Activated naive CD4-positive, alpha-beta T cell treated with anti-CD3 and anti-CD28 coated beads, Interleukin-2, amount 50 U/mL, for 24 hours (primary cell): ENCODE measurements at regions not wholly inside any gene's neighbourhood (a gene's known extent, or its start where the extent isn't known, plus 50 kb on each side); places are given as distances from the start of the nearest gene placed in this dataset.

Experiments used
- H3K27ac Mint-ChIP-seq: one replicate; pipeline ENCODE4 v1.8.0; 2021; ENCODE audit warnings: mild to moderate bottlenecking, mixed read lengths
- H3K27me3 Mint-ChIP-seq: one replicate; pipeline ENCODE4 v1.8.0; 2021; ENCODE audit warnings: mixed read lengths
- H3K36me3 Mint-ChIP-seq: one replicate; pipeline ENCODE4 v1.8.0; 2021; ENCODE audit warnings: mixed read lengths
- H3K4me1 Mint-ChIP-seq: one replicate; pipeline ENCODE4 v1.8.0; 2021; ENCODE audit warnings: mixed read lengths
- H3K4me3 Mint-ChIP-seq: one replicate; pipeline ENCODE4 v1.8.0; 2021; ENCODE audit warnings: mild to moderate bottlenecking, mixed read lengths
- H3K9me3 Mint-ChIP-seq: one replicate; pipeline ENCODE4 v1.8.0; 2021; ENCODE audit warnings: mixed read lengths

- H3K36me3 Mint-ChIP-seq, result no peaks in the 10 kb centered on the region
- peaks cover 6% of the 10 kb centered on the region for H3K4me1 Mint-ChIP-seq
- H3K9me3 Mint-ChIP-seq, result no peaks in the 10 kb centered on the region
- no peak overlapping the region for H3K27ac Mint-ChIP-seq
- H3K27me3 Mint-ChIP-seq, result peaks cover 15% of the 10 kb centered on the region
- no peak overlapping the region for H3K4me3 Mint-ChIP-seq
These were observed 158.2 kb upstream of the PRKCQ start for GRCh38 chr10:6738112-6738768.

GRCh38 chr10:6737758-6738111 lies 157.7 kb upstream of the PRKCQ start:
- no peaks in the 10 kb centered on the region for H3K36me3 Mint-ChIP-seq
- H3K4me3 Mint-ChIP-seq, result no peak overlapping the region
- peaks cover 6% of the 10 kb centered on the region for H3K4me1 Mint-ChIP-seq
- H3K9me3 Mint-ChIP-seq, result no peaks in the 10 kb centered on the region
- H3K27ac Mint-ChIP-seq, result no peak overlapping the region
- peaks cover 17% of the 10 kb centered on the region for H3K27me3 Mint-ChIP-seq

- H3K4me1 Mint-ChIP-seq, result peaks cover 6% of the 10 kb centered on the region
- H3K36me3 Mint-ChIP-seq, result no peaks in the 10 kb centered on the region
- no peak overlapping the region for H3K4me3 Mint-ChIP-seq
- H3K27ac Mint-ChIP-seq, result no peak overlapping the region
- peaks cover 17% of the 10 kb centered on the region for H3K27me3 Mint-ChIP-seq
- no peaks in the 10 kb centered on the region for H3K9me3 Mint-ChIP-seq
These were observed 157.1 kb upstream of the PRKCQ start for GRCh38 chr10:6737080-6737641.

- Mint-ChIP-seq H3K27me3 (peaks cover 27% of the 10 kb centered on the region), H3K9me3 (no peaks in the 10 kb centered on the region), H3K4me3 (no peak overlapping the region), H3K4me1 (peaks cover 6% of the 10 kb centered on the region), H3K27ac (no peak overlapping the region), H3K36me3 (no peaks in the 10 kb centered on the region)
These were observed 154.2 kb upstream of the PRKCQ start for GRCh38 chr10:6734286-6734685.

- H3K27ac Mint-ChIP-seq, result no peak overlapping the region
- no peaks in the 10 kb centered on the region for H3K36me3 Mint-ChIP-seq
- no peak overlapping the region for H3K4me3 Mint-ChIP-seq
- no peaks in the 10 kb centered on the region for H3K4me1 Mint-ChIP-seq
- H3K27me3 Mint-ChIP-seq, result peaks cover 31% of the 10 kb centered on the region
- no peaks in the 10 kb centered on the region for H3K9me3 Mint-ChIP-seq
These were observed 149.8 kb upstream of the PRKCQ start for GRCh38 chr10:6729861-6730344.

- Mint-ChIP-seq H3K4me1 (no peaks in the 10 kb centered on the region), H3K27me3 (peaks cover 30% of the 10 kb centered on the region), H3K36me3 (no peaks in the 10 kb centered on the region), H3K9me3 (no peaks in the 10 kb centered on the region), H3K4me3 (no peak overlapping the region), H3K27ac (no peak overlapping the region)
These were observed 149.1 kb upstream of the PRKCQ start for GRCh38 chr10:6729071-6729774.

GRCh38 chr10:6726924-6727323 lies 146.8 kb upstream of the PRKCQ start:
- H3K4me1 Mint-ChIP-seq, result no peaks in the 10 kb centered on the region
- H3K27me3 Mint-ChIP-seq, result peaks cover 35% of the 10 kb centered on the region
- H3K36me3 Mint-ChIP-seq, result no peaks in the 10 kb centered on the region
- H3K4me3 Mint-ChIP-seq, result no peak overlapping the region
- no peak overlapping the region for H3K27ac Mint-ChIP-seq
- H3K9me3 Mint-ChIP-seq, result no peaks in the 10 kb centered on the region

GRCh38 chr10:6722616-6723004 lies 142.5 kb upstream of the PRKCQ start:
- no peaks in the 10 kb centered on the region for H3K36me3 Mint-ChIP-seq
- H3K27me3 Mint-ChIP-seq, result peaks cover 26% of the 10 kb centered on the region
- no peak overlapping the region for H3K4me3 Mint-ChIP-seq
- H3K4me1 Mint-ChIP-seq, result no peaks in the 10 kb centered on the region
- no peak overlapping the region for H3K27ac Mint-ChIP-seq
- H3K9me3 Mint-ChIP-seq, result no peaks in the 10 kb centered on the region

- no peak overlapping the region for H3K27ac Mint-ChIP-seq
- H3K4me3 Mint-ChIP-seq, result no peak overlapping the region
- H3K27me3 Mint-ChIP-seq, result peaks cover 23% of the 10 kb centered on the region
- H3K4me1 Mint-ChIP-seq, result no peaks in the 10 kb centered on the region
- H3K36me3 Mint-ChIP-seq, result no peaks in the 10 kb centered on the region
- no peaks in the 10 kb centered on the region for H3K9me3 Mint-ChIP-seq
These were observed 142.0 kb upstream of the PRKCQ start for GRCh38 chr10:6721964-6722615.

GRCh38 chr10:6721480-6721879 lies 141.4 kb upstream of the PRKCQ start:
- H3K36me3 Mint-ChIP-seq, result no peaks in the 10 kb centered on the region
- H3K4me1 Mint-ChIP-seq, result no peaks in the 10 kb centered on the region
- H3K27ac Mint-ChIP-seq, result no peak overlapping the region
- H3K27me3 Mint-ChIP-seq, result peaks cover 24% of the 10 kb centered on the region
- no peaks in the 10 kb centered on the region for H3K9me3 Mint-ChIP-seq
- H3K4me3 Mint-ChIP-seq, result no peak overlapping the region

GRCh38 chr10:6719561-6719960 lies 139.5 kb upstream of the PRKCQ start:
- Mint-ChIP-seq H3K27me3 (peaks cover 21% of the 10 kb centered on the region), H3K4me3 (no peak overlapping the region), H3K9me3 (no peaks in the 10 kb centered on the region), H3K27ac (no peak overlapping the region), H3K4me1 (no peaks in the 10 kb centered on the region), H3K36me3 (no peaks in the 10 kb centered on the region)

- Mint-ChIP-seq H3K4me1 (peaks cover 4% of the 10 kb centered on the region), H3K36me3 (no peaks in the 10 kb centered on the region), H3K27ac (no peak overlapping the region), H3K4me3 (no peak overlapping the region), H3K27me3 (peaks cover 19% of the 10 kb centered on the region), H3K9me3 (no peaks in the 10 kb centered on the region)
These were observed 138.5 kb upstream of the PRKCQ start for GRCh38 chr10:6718550-6718949.

GRCh38 chr10:6716516-6716915 lies 136.4 kb upstream of the PRKCQ start:
- Mint-ChIP-seq H3K9me3 (no peaks in the 10 kb centered on the region), H3K27ac (no peak overlapping the region), H3K36me3 (no peaks in the 10 kb centered on the region), H3K4me1 (peaks cover 6% of the 10 kb centered on the region), H3K27me3 (peaks cover 11% of the 10 kb centered on the region), H3K4me3 (no peak overlapping the region)

GRCh38 chr10:6713716-6714115 lies 133.6 kb upstream of the PRKCQ start:
- no peak overlapping the region for H3K4me3 Mint-ChIP-seq
- peaks cover 4% of the 10 kb centered on the region for H3K36me3 Mint-ChIP-seq
- no peaks in the 10 kb centered on the region for H3K9me3 Mint-ChIP-seq
- H3K27ac Mint-ChIP-seq, result no peak overlapping the region
- H3K27me3 Mint-ChIP-seq, result peaks cover 17% of the 10 kb centered on the region
- H3K4me1 Mint-ChIP-seq, result peaks cover 12% of the 10 kb centered on the region

GRCh38 chr10:6713120-6713519 lies 133.0 kb upstream of the PRKCQ start:
- Mint-ChIP-seq H3K27me3 (peaks cover 17% of the 10 kb centered on the region), H3K36me3 (peaks cover 4% of the 10 kb centered on the region), H3K27ac (no peak overlapping the region), H3K4me3 (no peak overlapping the region), H3K4me1 (peaks cover 12% of the 10 kb centered on the region), H3K9me3 (no peaks in the 10 kb centered on the region)

- Mint-ChIP-seq H3K9me3 (no peaks in the 10 kb centered on the region), H3K36me3 (peaks cover 4% of the 10 kb centered on the region), H3K27ac (no peak overlapping the region), H3K4me3 (no peak overlapping the region), H3K4me1 (peaks cover 12% of the 10 kb centered on the region), H3K27me3 (peaks cover 18% of the 10 kb centered on the region)
These were observed 131.8 kb upstream of the PRKCQ start for GRCh38 chr10:6711881-6712280.
